Head of caudate nucleus (tissue), 42 donors: ENCODE measurements at regions not wholly inside any gene's neighbourhood (a gene's known extent, or its start where the extent isn't known, plus 50 kb on each side); places are given as distances from the start of the nearest gene placed in this dataset.

Experiments
- DNase-seq, 42 donors: peaks; one replicate each; pipeline versions ENCODE4 v3.0.0 to v3.0.0-alpha.2; 2020 to 2021; ENCODE audit warnings: mixed read lengths in 7 of 42
- intact Hi-C: fragments of 100-400 bp; cut with DNase I; formaldehyde crosslinking; loops from one replicate; pipeline ENCODE4 v1.15.0; 2022

- intact Hi-C loops: no loop called here
- no peak for DNase-seq
Observed at GRCh38 chr22:27400811-27401210, 400.7 kb downstream of the MN1 start.

GRCh38 chr22:27401321-27401720 lies 400.2 kb downstream of the MN1 start:
- no peak for DNase-seq
- intact Hi-C loops: no loop called here

- DNase-seq: no peak
- intact Hi-C loops: no loop called here
Observed at GRCh38 chr22:27404441-27404840, 397.1 kb downstream of the MN1 start.

GRCh38 chr22:27405672-27406388 lies 395.7 kb downstream of the MN1 start:
- intact Hi-C loops: no loop called here
- DNase-seq: peak in 41 of 42 donors; percentile 14 to 84 (median 62)

GRCh38 chr22:27406389-27406861 lies 395.1 kb downstream of the MN1 start:
- DNase-seq: no peak
- intact Hi-C loops: no loop called here

GRCh38 chr22:27407369-27407985 lies 394.1 kb downstream of the MN1 start:
- peak in 8 of 42 donors; percentile 10 to 54 (median 34) for DNase-seq
- intact Hi-C loops: no loop called here

- intact Hi-C loops: no loop called here
Observed at GRCh38 chr22:27408068-27408467, 393.5 kb downstream of the MN1 start.

GRCh38 chr22:27409299-27409698 lies 392.3 kb downstream of the MN1 start:
- DNase-seq: no peak
- intact Hi-C loops: no loop called here

More at GRCh38 chr22:27408068-27408467, 393.5 kb downstream of the MN1 start:
- no peak for DNase-seq

GRCh38 chr22:27412866-27413445 lies 388.6 kb downstream of the MN1 start:
- intact Hi-C loops: no loop called here
- no peak for DNase-seq

GRCh38 chr22:27413702-27414101 lies 387.9 kb downstream of the MN1 start:
- no peak for DNase-seq
- intact Hi-C loops: no loop called here

- DNase-seq: no peak
- intact Hi-C loops: no loop called here
Observed at GRCh38 chr22:27416511-27417420, 384.8 kb downstream of the MN1 start.

GRCh38 chr22:27417421-27417814 lies 384.1 kb downstream of the MN1 start:
- no peak for DNase-seq
- intact Hi-C loops: no loop called here

- DNase-seq: no peak
- intact Hi-C loops: no loop called here
Observed at GRCh38 chr22:27418261-27418660, 383.3 kb downstream of the MN1 start.

- intact Hi-C loops: no loop called here
- DNase-seq: peak in 3 of 42 donors; percentile 18 to 52 (median 20)
Observed at GRCh38 chr22:27419473-27419872, 382.1 kb downstream of the MN1 start.

GRCh38 chr22:27420195-27420816 lies 381.2 kb downstream of the MN1 start:
- intact Hi-C loops: no loop called here
- DNase-seq: no peak

GRCh38 chr22:27420817-27421361 lies 380.7 kb downstream of the MN1 start:
- peak in 23 of 42 donors; percentile 14 to 66 (median 30) for DNase-seq
- intact Hi-C loops: no loop called here

GRCh38 chr22:27422442-27422841 lies 379.1 kb downstream of the MN1 start:
- no peak for DNase-seq
- intact Hi-C loops: no loop called here

- DNase-seq: no peak
- intact Hi-C loops: no loop called here
Observed at GRCh38 chr22:27424319-27424718, 377.2 kb downstream of the MN1 start.

- no peak for DNase-seq
- intact Hi-C loops: no loop called here
Observed at GRCh38 chr22:27429476-27429875, 372.1 kb downstream of the MN1 start.
